Amniotic epithelial cell (primary cell): ENCODE measurements at regions not wholly inside any gene's neighbourhood (a gene's known extent, or its start where the extent isn't known, plus 50 kb on each side); places are given as distances from the start of the nearest gene placed in this dataset.
"Not testable (repeated sequence)": the region's sequence is repeated elsewhere in the genome, so short reads cannot be mapped to it uniquely, and the experiment has no call there.

Experiments
- DNase-seq: peaks from one replicate; pipeline ENCODE4 v3.0.0-alpha.2; 2010; ENCODE audit warnings: low read depth

GRCh38 chr5:71771191-71771590 lies 52.1 kb downstream of the CARTPT start:
- DNase-seq = no peak

GRCh38 chr5:71778678-71779276 lies 59.7 kb downstream of the CARTPT start:
- DNase-seq = no peak

DNA sequence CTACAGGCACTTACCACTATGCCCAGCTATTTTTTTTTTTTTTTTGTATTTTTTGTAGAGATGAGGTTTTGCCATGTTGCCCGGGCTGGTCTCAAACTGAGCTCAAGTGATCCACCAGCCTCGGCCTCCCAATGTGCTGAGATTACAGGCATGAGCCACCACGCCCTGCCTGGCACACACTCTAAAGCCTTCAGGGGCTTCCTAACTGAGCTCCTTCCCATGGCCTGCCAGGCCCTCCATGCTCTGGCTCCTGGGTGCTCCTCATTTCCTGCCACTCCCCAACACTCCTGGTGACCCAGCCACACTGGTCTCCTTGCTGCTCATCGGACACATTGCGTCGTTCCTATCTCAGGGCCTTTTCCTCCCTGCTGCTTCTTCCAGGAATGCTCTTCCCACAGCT lies 61.5 kb downstream of the CARTPT start:
- no peak for DNase-seq

- no peak for DNase-seq
These were observed 63.3 kb downstream of the CARTPT start for GRCh38 chr5:71782393-71782770.

- DNase-seq = peak; percentile 70
These were observed 64.0 kb downstream of the CARTPT start for GRCh38 chr5:71782771-71783770.

- DNase-seq = no peak
These were observed 64.8 kb downstream of the CARTPT start for GRCh38 chr5:71783891-71784290.

- no peak for DNase-seq
These were observed 67.4 kb downstream of the CARTPT start for GRCh38 chr5:71786337-71787055.

DNA sequence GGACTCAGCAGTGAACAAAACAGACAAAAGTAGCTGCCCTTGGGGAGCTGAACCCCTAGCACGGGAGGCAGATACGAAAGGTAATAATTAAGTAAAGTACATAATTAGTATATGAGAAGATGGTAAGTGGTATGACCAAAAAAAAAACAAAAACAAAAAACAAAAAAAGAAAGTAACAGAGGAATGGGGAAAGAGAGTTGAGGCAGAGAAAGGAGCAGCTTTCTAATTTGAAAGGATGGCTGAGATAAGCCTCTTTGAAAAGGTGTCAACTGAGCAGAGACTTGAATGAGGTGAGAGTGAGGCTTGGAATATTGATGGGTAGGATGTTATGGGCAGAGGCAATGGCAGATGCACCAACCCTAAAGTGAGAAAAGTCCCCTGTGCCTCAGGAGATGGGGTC lies 69.7 kb downstream of the CARTPT start:
- no peak for DNase-seq

DNA sequence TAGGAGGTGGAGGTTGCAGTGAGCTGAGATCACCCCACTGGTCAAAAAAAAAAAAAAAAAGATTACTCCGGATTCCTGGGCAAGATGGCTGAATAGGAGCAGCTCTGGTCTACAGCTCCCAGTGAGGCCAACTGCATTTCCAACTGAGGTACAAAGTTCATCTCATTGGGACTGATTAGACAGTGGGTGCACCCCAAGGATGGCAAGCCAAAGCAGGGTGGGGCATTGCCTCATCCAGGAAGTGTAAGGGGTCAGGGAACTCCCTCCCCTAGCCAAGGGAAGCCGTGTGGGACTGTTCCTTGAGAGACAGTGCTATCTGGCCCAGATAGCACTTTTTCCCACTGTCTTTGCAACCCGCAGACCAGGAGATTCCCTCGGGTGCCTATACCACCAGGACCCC lies 70.7 kb downstream of the CARTPT start:
- DNase-seq = no peak

DNA sequence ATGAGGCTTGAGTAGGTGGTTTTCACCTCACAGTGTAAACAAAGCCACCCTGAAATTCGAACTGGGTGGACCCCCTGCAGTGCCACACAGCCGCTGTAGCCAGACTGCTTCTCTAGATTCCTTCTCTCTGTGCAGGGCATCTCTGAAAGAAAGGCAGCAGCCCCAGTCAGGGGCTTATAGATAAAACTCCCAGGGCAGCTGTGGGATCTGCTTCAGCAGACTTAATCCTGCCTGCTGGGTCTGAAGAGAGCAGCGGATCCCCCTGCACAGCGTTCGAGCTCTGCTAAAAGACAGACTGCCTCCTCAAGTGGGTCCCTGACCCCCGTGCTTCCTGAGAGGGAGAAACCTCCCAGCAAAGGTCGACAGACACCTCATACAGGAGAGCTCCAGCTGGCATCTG lies 71.4 kb downstream of the CARTPT start:
- no peak for DNase-seq

DNA sequence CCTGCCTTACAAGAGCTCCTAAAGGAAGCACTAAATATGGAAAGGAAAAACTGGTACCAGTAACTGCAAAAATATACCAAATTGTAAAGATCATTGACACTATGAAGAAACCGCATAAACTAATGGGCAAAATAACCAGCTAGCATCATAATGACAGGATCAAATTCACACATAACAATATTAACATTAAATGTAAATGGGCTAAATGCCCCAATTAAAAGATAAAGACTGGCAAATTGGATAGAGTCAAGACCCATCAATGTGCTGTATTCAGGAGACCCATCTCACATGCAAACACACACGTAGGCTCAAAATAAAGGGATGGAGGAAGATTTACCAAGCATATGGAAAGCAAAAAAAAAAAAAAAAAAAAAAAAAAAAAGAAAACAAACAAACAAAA lies 73.0 kb downstream of the CARTPT start:
- not testable (repeated sequence) for DNase-seq

DNA sequence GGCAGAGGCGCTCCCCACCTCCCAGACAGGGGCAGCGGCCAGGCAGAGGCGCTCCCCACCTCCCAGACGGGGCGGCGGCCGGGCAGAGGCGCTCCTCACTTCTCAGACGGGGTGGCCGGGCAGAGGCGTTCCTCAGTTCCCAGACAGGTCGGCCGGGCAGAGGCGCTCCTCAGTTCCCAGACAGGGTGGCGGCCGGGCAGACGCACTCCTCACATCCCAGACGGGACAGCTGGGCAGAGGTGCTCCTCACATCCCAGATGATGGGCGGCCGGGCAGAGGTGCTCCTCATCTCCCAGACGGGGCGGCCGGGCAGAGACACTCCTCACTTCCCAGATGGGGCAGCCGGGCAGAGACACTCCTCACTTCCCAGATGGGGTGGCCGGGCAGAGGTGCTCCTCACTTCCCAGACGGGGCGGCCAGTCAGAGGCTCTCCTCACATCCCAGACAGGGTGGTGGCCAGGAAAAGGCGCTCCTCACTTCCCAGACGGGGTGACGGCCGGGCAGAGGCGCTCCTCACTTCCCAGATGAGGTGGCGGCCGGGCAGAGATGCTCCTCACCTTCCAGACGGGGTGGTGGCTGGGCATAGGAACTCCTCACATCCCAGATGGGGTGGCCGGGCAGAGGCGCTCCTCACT lies 75.1 kb downstream of the CARTPT start:
- DNase-seq = no peak

- DNase-seq = no peak
These were observed 83.6 kb downstream of the CARTPT start for GRCh38 chr5:71802673-71803072.

- no peak for DNase-seq
These were observed 87.6 kb downstream of the CARTPT start for GRCh38 chr5:71806711-71807110.

- no peak for DNase-seq
These were observed 88.8 kb downstream of the CARTPT start for GRCh38 chr5:71807909-71808308.

GRCh38 chr5:71809446-71809845 lies 90.4 kb downstream of the CARTPT start:
- no peak for DNase-seq

GRCh38 chr5:71810023-71810422 lies 90.9 kb downstream of the CARTPT start:
- DNase-seq = no peak

DNA sequence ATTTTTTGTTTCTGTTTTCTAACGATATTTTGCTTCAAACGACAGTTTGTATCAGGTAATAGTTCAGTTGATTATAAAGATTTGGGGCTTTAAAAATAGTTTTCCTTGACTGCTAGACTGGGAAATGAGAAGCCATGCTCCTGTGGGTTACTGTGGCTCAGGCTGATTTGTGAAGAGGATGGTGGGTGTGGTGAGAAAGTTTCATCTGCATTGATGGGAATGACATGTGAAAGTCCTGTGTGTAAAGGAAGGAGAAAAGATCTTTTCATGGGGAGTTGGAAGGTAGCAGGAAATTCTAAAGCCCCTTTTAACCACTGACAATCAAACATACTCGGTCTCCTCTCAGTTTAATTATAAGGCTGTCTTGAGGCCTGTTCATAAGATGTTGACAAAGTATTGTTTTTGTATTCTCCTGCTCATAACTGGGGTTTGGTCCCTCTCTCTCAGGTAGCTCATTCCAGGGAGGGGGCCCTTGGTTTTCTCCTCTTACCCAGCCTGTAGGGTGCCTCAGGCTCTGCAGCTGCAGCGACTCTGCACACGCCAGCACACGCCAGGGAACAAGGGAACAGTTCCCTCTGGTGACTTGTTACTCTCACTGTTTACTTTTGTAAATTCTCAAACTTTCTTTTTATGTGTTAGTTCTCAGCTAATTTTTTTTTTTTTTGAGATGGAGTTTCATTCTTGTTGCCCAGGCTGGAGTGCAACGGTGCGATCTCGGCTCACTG lies 91.6 kb downstream of the CARTPT start:
- no peak for DNase-seq

- DNase-seq = no peak
These were observed 92.7 kb downstream of the CARTPT start for GRCh38 chr5:71811779-71812178.

GRCh38 chr5:71816307-71816706 lies 97.2 kb downstream of the CARTPT start:
- no peak for DNase-seq

GRCh38 chr5:71817891-71818290 lies 98.8 kb downstream of the CARTPT start:
- DNase-seq = no peak

GRCh38 chr5:71821029-71821428 lies 102.0 kb downstream of the CARTPT start:
- DNase-seq = no peak
